Keratinocyte (primary cell): ENCODE measurements at regions not wholly inside any gene's neighbourhood (a gene's known extent, or its start where the extent isn't known, plus 50 kb on each side); places are given as distances from the start of the nearest gene placed in this dataset.

Experiments used
- DNase-seq: peaks from one replicate; pipeline ENCODE4 v3.0.0-alpha.2; 2011; ENCODE audit warnings: low read depth, missing footprints, low spot score
- FAIRE-seq: peaks from 2 replicates; lab custom pipeline; 2011; peaks lifted over from hg19 to GRCh38; lab: Jason Lieb, UNC
- H2AFZ ChIP-seq: 2 replicates; pipeline ENCODE4 v1.6.0; 2012; ENCODE audit warnings: low read length, control low read depth, inconsistent platforms; ENCODE audit not compliant: control insufficient read depth
- H3K27ac ChIP-seq: 2 replicates; pipeline ENCODE4 v1.5.1; 2011; ENCODE audit warnings: low read length; ENCODE audit not compliant: control insufficient read depth, insufficient read depth
- H3K27me3 ChIP-seq: 3 replicates; pipeline ENCODE4 v1.6.0; 2011; ENCODE audit warnings: low read length; ENCODE audit not compliant: control insufficient read depth, insufficient read depth; ENCODE audit errors: extremely low read depth
- H3K36me3 ChIP-seq, 2 experiments: 2 replicates in 1 of 2; 3 replicates in 1 of 2; pipeline ENCODE4 v1.5.1; 2011; ENCODE audit warnings: low read length in 2 of 2, mild to moderate bottlenecking in 1 of 2; ENCODE audit not compliant: control insufficient read depth in 2 of 2, insufficient read depth in 2 of 2; ENCODE audit errors: extremely low read depth in 1 of 2
- H3K4me1 ChIP-seq: 3 replicates; pipeline ENCODE4 v1.5.1; 2011; ENCODE audit warnings: low read length; ENCODE audit not compliant: control insufficient read depth, insufficient read depth; ENCODE audit errors: extremely low read depth
- H3K4me2 ChIP-seq: 3 replicates; pipeline ENCODE4 v1.6.0; 2011; ENCODE audit warnings: low read depth, low read length; ENCODE audit not compliant: control insufficient read depth, insufficient read depth; ENCODE audit errors: extremely low read depth
- H3K4me3 ChIP-seq, 3 experiments: fragments of 200-600 bp in 1 of 3; sonication (generic) in 1 of 3; 2 replicates in 2 of 3; 3 replicates in 1 of 3; pipeline ENCODE4 v1.5.1; 2011 to 2016; ENCODE audit warnings: low read length in 3 of 3, mild to moderate bottlenecking in 3 of 3, control low read depth in 2 of 3, inconsistent platforms in 1 of 3, low read depth in 1 of 3, mixed read lengths in 1 of 3, mixed run types in 1 of 3, moderate library complexity in 1 of 3; ENCODE audit not compliant: control insufficient read depth in 2 of 3, insufficient read depth in 2 of 3; ENCODE audit errors: extremely low read depth in 1 of 3
- H3K79me2 ChIP-seq: 2 replicates; pipeline ENCODE4 v1.6.0; 2012; ENCODE audit warnings: low read length; ENCODE audit not compliant: control insufficient read depth, insufficient read depth
- H3K9ac ChIP-seq: 3 replicates; pipeline ENCODE4 v1.6.0; 2011; ENCODE audit warnings: low read length; ENCODE audit not compliant: control insufficient read depth, insufficient read depth; ENCODE audit errors: extremely low read depth
- H3K9me1 ChIP-seq: 3 replicates; pipeline ENCODE4 v1.6.0; 2011; ENCODE audit warnings: low read length; ENCODE audit not compliant: control insufficient read depth, insufficient read depth; ENCODE audit errors: extremely low read depth
- H3K9me3 ChIP-seq: 2 replicates; pipeline ENCODE4 v1.5.1; 2012; ENCODE audit warnings: low read depth, low read length; ENCODE audit not compliant: control insufficient read depth
- H4K20me1 ChIP-seq: 3 replicates; pipeline ENCODE4 v1.6.0; 2011; ENCODE audit warnings: low read length; ENCODE audit not compliant: control insufficient read depth, insufficient read depth; ENCODE audit errors: extremely low read depth
- CTCF ChIP-seq, 3 experiments: IDR thresholded peaks in 1 of 3; conservative IDR thresholded peaks in 1 of 3; optimal IDR thresholded peaks in 1 of 3; 2 replicates in 2 of 3; 3 replicates in 1 of 3; pipeline versions ENCODE3 to v1.5.1; 2011; ENCODE audit warnings: low read length in 3 of 3, mild to moderate bottlenecking in 3 of 3, moderate library complexity in 2 of 3, control low read depth in 1 of 3, inconsistent platforms in 1 of 3; ENCODE audit not compliant: insufficient read depth in 2 of 3; ENCODE audit errors: extremely low read depth in 1 of 3
- EZH2 ChIP-seq: IDR thresholded peaks from one replicate; pipeline ENCODE4 v1.6.1; 2012; ENCODE audit warnings: inconsistent platforms, mild to moderate bottlenecking, low read length, moderate library complexity
- dilution Hi-C: fragments of 300-500 bp; cut with MboI; formaldehyde crosslinking; loops from one replicate; pipeline ENCODE4 v1.7.0; 2020; ENCODE audit warnings: low sequenced_read_pairs; ENCODE audit not compliant: extremely low pct_ligation_motif_present

DNA sequence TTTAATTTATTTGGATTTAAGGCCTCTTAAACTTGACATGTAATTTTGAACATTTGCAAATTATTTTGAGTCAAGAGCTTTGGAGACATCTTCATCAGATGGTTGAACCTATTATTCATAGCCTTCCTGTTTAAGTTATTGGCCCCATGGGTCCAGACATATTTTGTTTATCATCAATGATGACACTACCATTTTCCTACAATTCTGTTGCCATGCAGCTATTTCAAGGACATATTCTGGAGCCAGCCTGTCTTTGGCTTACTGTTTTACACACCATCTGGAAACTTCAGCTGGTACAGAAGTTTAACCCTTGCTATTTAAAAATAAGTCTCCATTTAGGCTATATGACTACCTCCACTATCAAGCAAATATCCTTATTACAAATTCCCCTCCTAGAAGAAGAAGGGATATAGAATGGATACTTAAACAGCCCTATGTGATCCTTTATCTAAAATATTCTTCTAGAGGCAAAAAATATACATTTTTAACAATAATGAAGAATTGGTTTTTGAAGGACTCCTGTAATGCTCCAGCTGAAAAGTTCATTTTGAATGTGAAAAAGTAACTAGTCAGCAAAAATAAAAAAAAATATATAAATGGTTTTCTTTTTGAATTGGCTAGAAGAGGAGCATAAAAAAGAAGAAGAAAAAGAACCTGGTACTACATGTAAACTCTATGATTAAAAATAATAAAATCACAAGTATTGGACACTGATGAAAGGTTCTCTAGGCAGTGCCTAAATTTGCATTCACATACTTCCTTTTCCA is 544.0 kb upstream of the HS3ST5 start:
- TF ChIP-seq EZH2, result no peak
- TF ChIP-seq CTCF (optimal IDR thresholded peaks at IDR 0.05 in 1 of 3, IDR thresholded peaks at IDR 0.05 in 1 of 3, conservative IDR thresholded peaks at IDR 0.05 in 1 of 3; ENCODE audit: extremely low read depth in 1 of 3, insufficient read depth in 2 of 3, low read length in 3 of 3), result no peak
- DNase-seq (no peak), FAIRE-seq (no peak)
- no peaks in the 10 kb centered on the region for H3K9me3 ChIP-seq
- no peak overlapping the region for H3K4me2 ChIP-seq
- H3K79me2 ChIP-seq, result no peaks in the 10 kb centered on the region
- H3K27me3 ChIP-seq, result no peaks in the 10 kb centered on the region
- no peaks in the 10 kb centered on the region for H3K4me1 ChIP-seq
- no peak overlapping the region for H2AFZ ChIP-seq
- no peaks in the 10 kb centered on the region for H3K36me3 ChIP-seq
- no peak overlapping the region for H3K27ac ChIP-seq
- no peak overlapping the region for H3K9ac ChIP-seq
- no peak overlapping the region for H3K4me3 ChIP-seq
- dilution Hi-C loops, result no loop called here
- H4K20me1 ChIP-seq, result no peaks in the 10 kb centered on the region
- H3K9me1 ChIP-seq, result no peaks in the 10 kb centered on the region

- H3K27me3 ChIP-seq, result no peaks in the 10 kb centered on the region
- FAIRE-seq, result no peak
Measured at GRCh38 chr6:114879693-114880092, 536.9 kb upstream of the HS3ST5 start.

More at GRCh38 chr6:114879693-114880092, 536.9 kb upstream of the HS3ST5 start:
- no peaks in the 10 kb centered on the region for H3K36me3 ChIP-seq
- no peak overlapping the region for H3K9ac ChIP-seq
- H2AFZ ChIP-seq, result no peak overlapping the region
- dilution Hi-C loops, result no loop called here
- H4K20me1 ChIP-seq, result no peaks in the 10 kb centered on the region
- no peaks in the 10 kb centered on the region for H3K9me1 ChIP-seq
- no peaks in the 10 kb centered on the region for H3K79me2 ChIP-seq
- no peak overlapping the region for H3K4me3 ChIP-seq
- no peak overlapping the region for H3K4me2 ChIP-seq
- no peaks in the 10 kb centered on the region for H3K9me3 ChIP-seq
- H3K4me1 ChIP-seq, result no peaks in the 10 kb centered on the region
- DNase-seq, result no peak
- no peak overlapping the region for H3K27ac ChIP-seq
- no peak for TF ChIP-seq CTCF (optimal IDR thresholded peaks at IDR 0.05 in 1 of 3, IDR thresholded peaks at IDR 0.05 in 1 of 3, conservative IDR thresholded peaks at IDR 0.05 in 1 of 3; ENCODE audit: extremely low read depth in 1 of 3, insufficient read depth in 2 of 3, low read length in 3 of 3)
- no peak for TF ChIP-seq EZH2
